HG03575 (cell line): ENCODE measurements at regions not wholly inside any gene's neighbourhood (a gene's known extent, or its start where the extent isn't known, plus 50 kb on each side); places are given as distances from the start of the nearest gene placed in this dataset.
A peak's percentile ranks its signal among the peaks of the same experiment; 100 is the strongest.

Experiments used
- ATAC-seq: cut with Tn5 transposase; IDR thresholded peaks from one replicate; pipeline ENCODE4 v1.9.1; 2021; ENCODE audit not compliant: unreplicated experiment, insufficient number of reproducible peaks, low FRiP score; ENCODE audit errors: extremely low read depth

DNA sequence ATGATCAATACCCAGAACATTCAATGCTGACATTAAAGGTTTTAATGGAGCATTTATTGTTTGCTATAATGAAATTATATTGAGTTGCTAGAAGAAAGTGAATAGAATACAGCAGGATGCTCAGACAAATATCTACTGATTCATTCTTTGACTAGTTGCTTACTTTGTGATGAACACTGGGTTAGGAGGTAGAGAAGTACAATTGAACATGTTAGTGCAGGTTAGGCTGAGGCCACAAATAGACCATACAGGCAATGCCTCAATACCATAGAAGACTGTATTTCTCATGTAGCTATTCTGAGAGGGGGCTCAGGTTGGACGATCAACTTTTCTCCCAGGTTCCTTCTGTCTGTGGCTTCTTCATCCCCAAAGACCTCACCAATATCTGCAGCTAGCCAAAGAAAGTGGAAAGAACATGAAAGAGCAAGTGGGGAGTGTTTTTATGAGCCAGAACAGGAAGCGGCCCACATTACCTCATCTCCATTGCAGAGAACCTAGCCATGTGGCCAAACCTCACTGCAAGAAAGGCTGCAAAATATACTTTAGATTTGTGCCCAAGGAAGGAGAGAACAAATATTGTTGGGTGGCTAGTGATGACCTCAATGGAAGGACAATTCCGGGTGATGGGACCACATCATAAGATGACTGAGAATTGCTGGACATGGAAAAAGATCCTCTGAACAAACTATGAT lies 180.3 kb upstream of the GATB start:
- no peak for ATAC-seq

GRCh38 chr4:151940291-151940690 lies 179.5 kb upstream of the GATB start:
- ATAC-seq: no peak

- ATAC-seq: no peak
Measured at GRCh38 chr4:151939670-151940069, 178.9 kb upstream of the GATB start.

DNA sequence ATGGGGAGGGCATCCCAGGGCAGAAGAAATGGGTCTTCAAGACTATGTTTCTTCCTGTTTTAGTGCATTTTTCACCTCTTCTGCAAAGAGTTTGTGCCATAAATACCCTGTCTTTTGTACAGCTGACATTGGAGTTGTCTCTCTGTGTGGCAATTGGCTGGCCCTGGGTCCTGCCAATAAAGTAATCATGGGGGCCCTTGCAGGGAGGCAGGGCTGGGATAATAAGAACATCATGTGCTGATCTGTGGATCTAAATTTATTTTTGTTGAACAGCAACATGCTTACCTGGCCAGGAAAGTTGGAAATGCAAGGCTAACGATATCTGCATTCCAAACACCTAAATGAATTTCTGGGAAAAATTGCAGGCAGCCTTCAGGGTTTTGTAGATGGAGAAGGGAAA lies 174.6 kb upstream of the GATB start:
- no peak for ATAC-seq

- ATAC-seq: no peak
Measured at GRCh38 chr4:151934766-151935165, 174.0 kb upstream of the GATB start.

GRCh38 chr4:151933122-151933827 lies 172.5 kb upstream of the GATB start:
- no peak for ATAC-seq

DNA sequence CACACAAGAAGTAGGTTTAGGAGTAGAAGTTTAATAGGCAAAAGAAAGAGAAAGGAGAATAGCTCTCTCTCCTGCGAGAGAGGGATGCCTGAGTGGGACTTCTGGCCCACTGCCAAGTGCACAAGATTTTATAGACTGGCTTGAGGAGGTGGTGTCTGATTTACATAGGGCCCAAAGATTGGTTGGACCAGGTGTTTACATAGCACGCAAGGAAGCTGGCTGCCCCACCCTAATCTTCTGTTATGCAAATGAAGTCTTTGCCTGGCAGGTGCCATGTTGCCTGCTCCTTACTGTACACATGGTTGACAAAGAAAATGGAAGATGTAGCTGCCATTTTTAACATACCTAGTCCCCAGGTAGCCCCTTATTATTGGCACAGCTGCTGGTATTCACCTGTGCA lies 170.8 kb upstream of the GATB start:
- ATAC-seq: no peak

GRCh38 chr4:151930372-151930771 lies 169.6 kb upstream of the GATB start:
- ATAC-seq: no peak

GRCh38 chr4:151928112-151928511 lies 167.3 kb upstream of the GATB start:
- no peak for ATAC-seq

DNA sequence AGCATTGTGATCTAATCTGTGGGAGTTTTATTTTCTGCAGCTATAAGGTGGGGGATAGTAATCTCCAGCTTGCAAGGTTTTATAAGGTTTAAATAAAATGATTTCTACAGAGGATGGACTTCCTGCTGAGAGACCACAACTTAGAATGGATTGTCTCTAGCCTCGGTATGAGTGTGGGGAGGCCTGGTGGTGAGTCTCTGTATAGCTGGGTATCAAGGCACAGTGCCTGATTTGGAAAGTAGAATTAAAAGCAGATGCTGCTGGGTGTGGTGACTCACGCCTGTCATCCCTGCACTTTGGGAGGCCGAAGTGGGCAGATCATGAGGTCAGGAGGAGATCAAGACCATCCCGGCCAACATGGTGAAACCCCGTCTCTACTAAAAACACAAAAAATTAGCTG lies 162.0 kb upstream of the GATB start:
- ATAC-seq: no peak

GRCh38 chr4:151922306-151922705 lies 161.5 kb upstream of the GATB start:
- ATAC-seq: no peak

GRCh38 chr4:151921811-151922210 lies 161.0 kb upstream of the GATB start:
- ATAC-seq: no peak

- ATAC-seq: no peak
Measured at GRCh38 chr4:151921386-151921785, 160.6 kb upstream of the GATB start.

- ATAC-seq: no peak
Measured at GRCh38 chr4:151917145-151917734, 156.4 kb upstream of the GATB start.

DNA sequence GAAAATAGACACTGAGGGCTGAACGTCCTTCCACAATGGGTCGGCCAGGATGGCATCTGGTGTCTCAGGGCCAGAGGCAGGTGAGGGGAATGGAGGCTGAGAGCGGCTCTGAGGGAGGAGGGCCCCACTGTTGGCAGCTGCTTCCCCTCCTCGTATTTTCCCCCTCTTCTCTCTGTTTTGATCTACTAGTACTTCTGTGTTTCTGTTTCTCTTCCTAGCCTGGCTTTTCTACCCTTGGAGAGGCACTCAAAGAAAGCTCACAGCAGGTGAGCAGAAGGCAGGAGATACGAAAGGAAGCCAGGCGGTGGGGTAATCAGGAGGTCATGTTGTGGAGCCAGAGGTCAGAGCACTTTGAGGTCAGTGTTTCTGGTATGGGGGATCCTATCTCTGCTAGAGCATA lies 151.8 kb upstream of the GATB start:
- no peak for ATAC-seq

DNA sequence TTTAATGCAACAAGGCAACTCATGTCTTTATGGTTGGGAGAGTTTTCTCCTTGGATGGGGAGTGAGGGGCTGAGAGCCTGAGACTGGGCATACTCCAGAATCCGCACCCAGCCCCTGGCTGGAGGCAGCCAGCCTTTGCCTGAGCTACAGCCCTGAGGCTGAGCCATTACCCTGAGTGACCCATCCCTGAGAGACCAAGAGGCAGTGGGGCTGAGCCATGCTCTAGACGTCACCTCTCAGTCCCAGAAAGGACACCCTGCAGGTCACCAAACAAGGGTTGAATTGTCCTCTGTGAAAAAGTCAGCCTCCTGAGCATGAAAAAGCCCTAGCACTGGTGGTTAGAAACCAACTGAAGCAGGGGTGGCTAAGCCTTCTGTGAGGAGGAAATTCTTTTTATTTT lies 151.2 kb upstream of the GATB start:
- no peak for ATAC-seq

DNA sequence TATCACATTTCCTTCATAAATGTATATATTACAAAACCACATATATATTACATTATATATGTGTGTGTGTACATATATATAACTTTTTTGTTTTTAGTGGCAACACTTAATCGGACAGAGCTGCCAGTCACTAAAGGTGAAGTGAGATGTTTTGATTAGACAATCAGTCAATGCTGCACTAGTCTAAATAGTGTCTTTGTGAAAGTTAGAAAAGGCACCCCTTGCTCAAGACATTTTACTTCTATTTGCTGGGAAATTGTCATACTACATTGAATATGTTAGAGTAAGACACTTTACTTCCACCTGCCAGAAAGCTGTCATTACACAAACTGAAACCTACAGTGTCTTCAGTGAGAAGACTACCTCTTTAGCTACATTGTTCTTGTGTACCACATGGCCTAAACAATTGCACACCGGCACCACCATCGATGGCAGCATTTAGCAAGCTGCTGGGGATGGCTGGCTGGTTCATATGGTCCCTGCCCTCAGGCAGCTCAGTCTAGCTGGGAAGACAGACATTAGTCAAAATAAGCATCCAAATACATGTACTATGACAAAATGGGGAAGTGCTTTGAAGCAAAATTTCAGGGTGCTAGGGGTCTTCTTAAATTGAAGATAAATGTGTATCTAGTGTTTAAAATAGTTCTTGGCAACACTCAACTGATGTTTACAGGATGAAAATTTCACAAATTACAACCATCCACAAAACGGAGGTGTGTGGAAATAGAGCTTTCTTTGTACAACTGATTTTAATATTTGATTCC lies 148.1 kb upstream of the GATB start:
- no peak for ATAC-seq

GRCh38 chr4:151908201-151908600 lies 147.4 kb upstream of the GATB start:
- no peak for ATAC-seq

- ATAC-seq: no peak
Measured at GRCh38 chr4:151906438-151906837, 145.6 kb upstream of the GATB start.

DNA sequence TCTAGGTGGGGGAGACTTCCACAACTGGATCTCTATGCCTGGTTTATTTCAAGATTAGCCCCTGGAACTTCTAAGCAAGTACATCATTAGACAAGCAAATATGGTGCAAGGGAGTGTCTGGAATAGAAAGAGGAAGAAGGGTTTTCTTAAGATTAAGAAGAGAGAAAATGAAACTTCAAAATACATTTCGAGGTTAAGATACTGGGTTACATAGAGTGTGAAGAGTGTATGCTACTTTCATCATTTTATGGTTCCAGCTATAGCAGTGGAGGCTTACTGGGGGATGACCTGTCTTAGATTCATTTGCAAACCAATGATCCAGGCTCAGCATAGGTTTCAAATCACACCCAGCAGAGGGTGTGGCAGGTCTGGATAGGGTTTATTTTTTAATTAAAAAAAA lies 144.4 kb upstream of the GATB start:
- ATAC-seq: peak; percentile 94
